Tibial nerve (tissue), 4 donors: ENCODE measurements at regions not wholly inside any gene's neighbourhood (a gene's known extent, or its start where the extent isn't known, plus 50 kb on each side); places are given as distances from the start of the nearest gene placed in this dataset.

Experiments
- DNase-seq, 2 donors: peaks; one replicate each; pipeline ENCODE4 v3.0.0-alpha.2; 2019; ENCODE audit warnings: low spot score in 2 of 2
- H3K27ac ChIP-seq, 4 donors: fragments of 200-600 bp; sonication (generic) in 3 of 4; one replicate each; pipeline ENCODE4 v1.5.1; 2017 to 2019; ENCODE audit warnings: mild to moderate bottlenecking in 1 of 4
- H3K27me3 ChIP-seq, 2 donors: fragments of 200-600 bp; sonication (generic) in 1 of 2; one replicate each; pipeline versions ENCODE4 v1.5.1 to v1.6.0; 2017 to 2019
- H3K36me3 ChIP-seq, 3 donors: fragments of 200-600 bp; sonication (generic); one replicate each; pipeline ENCODE4 v1.5.1; 2018 to 2019
- H3K4me1 ChIP-seq, 4 donors: fragments of 200-600 bp; sonication (generic) in 3 of 4; one replicate each; pipeline ENCODE4 v1.5.1; 2017 to 2019
- H3K4me3 ChIP-seq, 4 donors: fragments of 200-600 bp; sonication (generic) in 3 of 4; one replicate each; pipeline ENCODE4 v1.5.1; 2017 to 2019; ENCODE audit warnings: mild to moderate bottlenecking in 1 of 4, moderate library complexity in 1 of 4
- H3K9me3 ChIP-seq, 4 donors: fragments of 200-600 bp; sonication (generic) in 3 of 4; one replicate each; pipeline ENCODE4 v1.5.1; 2017 to 2019
- CTCF ChIP-seq, 5 experiments: fragments of 200-600 bp in 3 of 5; fragments of 450-650 bp in 2 of 5; sonication (generic) in 3 of 5; IDR thresholded peaks; one replicate each; pipeline ENCODE4 v1.5.1; 2016 to 2019; ENCODE audit warnings: antibody characterized with exemption in 5 of 5, mild to moderate bottlenecking in 3 of 5, moderate library complexity in 2 of 5
- EP300 ChIP-seq, 2 donors: sonication (generic); formaldehyde crosslinking; IDR thresholded peaks; one replicate each; pipeline ENCODE4 v1.6.1; 2017; ENCODE audit warnings: antibody characterized with exemption in 2 of 2, mild to moderate bottlenecking in 1 of 2
- POLR2A ChIP-seq, 2 donors: fragments of 450-650 bp; IDR thresholded peaks; one replicate each; pipeline ENCODE4 v1.6.1; 2017; ENCODE audit warnings: antibody characterized with exemption in 2 of 2, mild to moderate bottlenecking in 2 of 2, moderate library complexity in 2 of 2
- WGBS, 2 donors: methylation state at CpG; one replicate each; pipeline ENCODE4 v1.1.5; 2018; 5-methylcytosine and 5-hydroxymethylcytosine counted together

GRCh38 chr4:170627418-170627817 is 537.7 kb upstream of the AADAT start:
- H3K4me1 ChIP-seq = no peaks in the 10 kb centered on the region
- no peak overlapping the region for H3K4me3 ChIP-seq
- no peak for TF ChIP-seq EP300 (IDR thresholded peaks at IDR 0.05)
- TF ChIP-seq CTCF (IDR thresholded peaks at IDR 0.05) = no peak
- no peak overlapping the region for H3K27ac ChIP-seq
- DNase-seq = no peak
- no peaks in the 10 kb centered on the region for H3K36me3 ChIP-seq
- peaks cover 0 to 19% (median 0%) of the 10 kb centered on the region in 4 donors for H3K9me3 ChIP-seq
- WGBS, 2 donors = 87 to 89% methylated on average over 2 of the region's 2 CpGs
- H3K27me3 ChIP-seq = no peaks in the 10 kb centered on the region

- no peak overlapping the region for H3K4me3 ChIP-seq
- no peak for DNase-seq
- WGBS, 2 donors = 73 to 77% methylated on average over 7 of the region's 7 CpGs
Measured at GRCh38 chr4:170623899-170624298, 534.1 kb upstream of the AADAT start.

GRCh38 chr4:170610434-170610833 is 520.7 kb upstream of the AADAT start:
- H3K9me3 ChIP-seq = peaks cover 0 to 12% (median 0%) of the 10 kb centered on the region in 4 donors
- H3K4me1 ChIP-seq = no peaks in the 10 kb centered on the region
- H3K4me3 ChIP-seq = no peak overlapping the region
- H3K36me3 ChIP-seq = no peaks in the 10 kb centered on the region
- TF ChIP-seq POLR2A (IDR thresholded peaks at IDR 0.05) = no peak
- no peak for TF ChIP-seq CTCF (IDR thresholded peaks at IDR 0.05)
- TF ChIP-seq EP300 (IDR thresholded peaks at IDR 0.05) = no peak
- no peak for DNase-seq
- H3K27me3 ChIP-seq = no peaks in the 10 kb centered on the region
- 59 to 80% methylated on average over 2 of the region's 2 CpGs for WGBS, 2 donors
- H3K27ac ChIP-seq = no peak overlapping the region

More at GRCh38 chr4:170623899-170624298, 534.1 kb upstream of the AADAT start:
- Histone ChIP-seq H3K36me3 (no peaks in the 10 kb centered on the region), H3K4me1 (no peaks in the 10 kb centered on the region), H3K27ac (no peak overlapping the region), H3K27me3 (no peaks in the 10 kb centered on the region), H3K9me3 (no peaks in the 10 kb centered on the region)
- no peak for TF ChIP-seq CTCF (IDR thresholded peaks at IDR 0.05)
- TF ChIP-seq EP300 (IDR thresholded peaks at IDR 0.05) = no peak
- no peak for TF ChIP-seq POLR2A (IDR thresholded peaks at IDR 0.05)

GRCh38 chr4:170599894-170600293 is 510.1 kb upstream of the AADAT start:
- no peaks in the 10 kb centered on the region for H3K27me3 ChIP-seq
- H3K9me3 ChIP-seq = peaks cover 0 to 3% (median 0%) of the 10 kb centered on the region in 4 donors
- WGBS, 2 donors = 89 to 90% methylated on average over 4 of the region's 4 CpGs
- H3K4me3 ChIP-seq = no peak overlapping the region
- H3K4me1 ChIP-seq = no peaks in the 10 kb centered on the region
- no peak for DNase-seq
- no peak overlapping the region for H3K27ac ChIP-seq
- TF ChIP-seq POLR2A (IDR thresholded peaks at IDR 0.05) = no peak
- TF ChIP-seq EP300 (IDR thresholded peaks at IDR 0.05) = no peak
- TF ChIP-seq CTCF (IDR thresholded peaks at IDR 0.05) = no peak
- H3K36me3 ChIP-seq = no peaks in the 10 kb centered on the region

GRCh38 chr4:170591076-170591475 is 501.3 kb upstream of the AADAT start:
- H3K9me3 ChIP-seq = no peaks in the 10 kb centered on the region
- WGBS, 2 donors = 74% methylated on average over 3 of the region's 3 CpGs

More at GRCh38 chr4:170591076-170591475, 501.3 kb upstream of the AADAT start:
- no peak for TF ChIP-seq CTCF (IDR thresholded peaks at IDR 0.05)
- no peak for TF ChIP-seq POLR2A (IDR thresholded peaks at IDR 0.05)
- H3K36me3 ChIP-seq = no peaks in the 10 kb centered on the region
- H3K27me3 ChIP-seq = no peaks in the 10 kb centered on the region
- H3K27ac ChIP-seq = no peak overlapping the region
- H3K4me3 ChIP-seq = no peak overlapping the region
- no peaks in the 10 kb centered on the region for H3K4me1 ChIP-seq
- DNase-seq = no peak
